ENCODE measurements at regions not wholly inside any gene's neighbourhood (a gene's known extent, or its start where the extent isn't known, plus 50 kb on each side); places are given as distances from the start of the nearest gene placed in this dataset.

- TF ChIP-seq CTCF (IDR thresholded peaks at IDR 0.05), result no peak
- TF ChIP-seq POLR2A (IDR thresholded peaks at IDR 0.05), result no peak
Measured at GRCh38 chr12:61985830-61986229, 274.4 kb upstream of the USP15 start.
